ENCODE measurements at regions not wholly inside any gene's neighbourhood (a gene's known extent, or its start where the extent isn't known, plus 50 kb on each side); places are given as distances from the start of the nearest gene placed in this dataset.

GRCh38 chr17:77722366-77722765 lies 236.1 kb upstream of the TNRC6C start (continued):
- TF ChIP-seq ZNF274 (IDR thresholded peaks at IDR 0.05; ENCODE audit: borderline replicate concordance, extremely low read depth, low read length) (no peak), SAP30 (IDR thresholded peaks at IDR 0.05; ENCODE audit: insufficient read depth, insufficient replicate concordance, low read length) (no peak), JUND (IDR thresholded peaks at IDR 0.05; ENCODE audit: low read length) (no peak), KDM5A (IDR thresholded peaks at IDR 0.05; ENCODE audit: low read length) (no peak), TBP (IDR thresholded peaks at IDR 0.05; ENCODE audit: low read depth, low read length) (no peak)
